ENCODE measurements at regions not wholly inside any gene's neighbourhood (a gene's known extent, or its start where the extent isn't known, plus 50 kb on each side); places are given as distances from the start of the nearest gene placed in this dataset.

- CTCF ChIA-PET: no interaction called here
- no peak for DNase-seq
- no peak overlapping the region for H3K27ac Mint-ChIP-seq
Measured at GRCh38 chr20:12773936-12774335, 234.8 kb upstream of the SPTLC3 start.

DNA sequence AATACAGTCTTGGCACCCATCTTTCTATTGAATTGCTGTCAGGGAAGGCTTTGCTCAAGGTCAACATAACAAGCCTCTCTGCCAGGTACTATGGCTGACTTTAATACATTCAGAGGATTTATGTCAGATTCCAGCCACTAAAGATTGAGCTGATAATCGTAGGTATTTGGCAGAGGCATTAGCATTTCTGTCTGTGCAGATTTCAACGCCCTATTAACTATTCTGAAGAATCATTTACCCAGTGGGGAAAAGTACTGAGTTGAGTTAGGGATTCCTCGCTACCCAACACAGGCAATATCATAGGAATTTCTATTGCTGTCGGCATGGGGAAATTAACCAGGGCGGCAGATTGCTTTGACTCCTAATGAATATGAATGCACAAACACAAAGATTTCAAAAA is 233.7 kb upstream of the SPTLC3 start:
- no peak for DNase-seq
- ChIA-PET POLR2A (no interaction called here), CTCF (no interaction called here)
- Mint-ChIP-seq H3K9me3 (no peaks in the 10 kb centered on the region), H3K4me3 (no peak overlapping the region), H3K27ac (no peak overlapping the region), H3K27me3 (no peaks in the 10 kb centered on the region), H3K36me3 (ENCODE audit: low read depth) (no peaks in the 10 kb centered on the region), H3K4me1 (no peaks in the 10 kb centered on the region)

More at GRCh38 chr20:12773936-12774335, 234.8 kb upstream of the SPTLC3 start:
- H3K36me3 Mint-ChIP-seq (ENCODE audit: low read depth): no peaks in the 10 kb centered on the region
- no peak overlapping the region for H3K4me3 Mint-ChIP-seq
- H3K9me3 Mint-ChIP-seq: no peaks in the 10 kb centered on the region
- POLR2A ChIA-PET: no interaction called here
- H3K4me1 Mint-ChIP-seq: no peaks in the 10 kb centered on the region
- no peaks in the 10 kb centered on the region for H3K27me3 Mint-ChIP-seq

GRCh38 chr20:12777016-12777415 is 231.8 kb upstream of the SPTLC3 start:
- ChIA-PET CTCF (no interaction called here), POLR2A (no interaction called here)
- no peak overlapping the region for H3K4me3 Mint-ChIP-seq
- no peaks in the 10 kb centered on the region for H3K27me3 Mint-ChIP-seq
- H3K36me3 Mint-ChIP-seq (ENCODE audit: low read depth): no peaks in the 10 kb centered on the region
- H3K9me3 Mint-ChIP-seq: no peaks in the 10 kb centered on the region
- no peak for DNase-seq
- H3K27ac Mint-ChIP-seq: no peak overlapping the region
- H3K4me1 Mint-ChIP-seq: no peaks in the 10 kb centered on the region

- Mint-ChIP-seq H3K27me3 (no peaks in the 10 kb centered on the region), H3K4me3 (no peak overlapping the region), H3K4me1 (no peaks in the 10 kb centered on the region), H3K9me3 (peaks cover 7% of the 10 kb centered on the region), H3K27ac (no peak overlapping the region), H3K36me3 (ENCODE audit: low read depth) (no peaks in the 10 kb centered on the region)
- ChIA-PET POLR2A (no interaction called here), CTCF (no interaction called here)
- no peak for DNase-seq
Measured at GRCh38 chr20:12786276-12786675, 222.5 kb upstream of the SPTLC3 start.

GRCh38 chr20:12788632-12789299 is 220.0 kb upstream of the SPTLC3 start:
- DNase-seq: no peak
- ChIA-PET POLR2A (no interaction called here), CTCF (no interaction called here)
- Mint-ChIP-seq H3K4me3 (no peak overlapping the region), H3K36me3 (ENCODE audit: low read depth) (no peaks in the 10 kb centered on the region), H3K4me1 (no peaks in the 10 kb centered on the region), H3K27me3 (no peaks in the 10 kb centered on the region), H3K9me3 (peaks cover 7% of the 10 kb centered on the region), H3K27ac (no peak overlapping the region)

GRCh38 chr20:12790859-12791258 is 217.9 kb upstream of the SPTLC3 start:
- no peaks in the 10 kb centered on the region for H3K4me1 Mint-ChIP-seq
- H3K27me3 Mint-ChIP-seq: no peaks in the 10 kb centered on the region
- H3K4me3 Mint-ChIP-seq: no peak overlapping the region
- POLR2A ChIA-PET: no interaction called here
- CTCF ChIA-PET: no interaction called here
- no peak overlapping the region for H3K27ac Mint-ChIP-seq
- DNase-seq: no peak
- H3K9me3 Mint-ChIP-seq: peaks cover 5% of the 10 kb centered on the region
- H3K36me3 Mint-ChIP-seq (ENCODE audit: low read depth): no peaks in the 10 kb centered on the region

- H3K36me3 Mint-ChIP-seq (ENCODE audit: low read depth): no peaks in the 10 kb centered on the region
- H3K4me1 Mint-ChIP-seq: no peaks in the 10 kb centered on the region
- DNase-seq: no peak
- no peaks in the 10 kb centered on the region for H3K27me3 Mint-ChIP-seq
- POLR2A ChIA-PET: no interaction called here
- no peak overlapping the region for H3K27ac Mint-ChIP-seq
- H3K4me3 Mint-ChIP-seq: no peak overlapping the region
- CTCF ChIA-PET: no interaction called here
- H3K9me3 Mint-ChIP-seq: peaks cover 8% of the 10 kb centered on the region
Measured at GRCh38 chr20:12798286-12798685, 210.5 kb upstream of the SPTLC3 start.

GRCh38 chr20:12808006-12808567 is 200.7 kb upstream of the SPTLC3 start:
- ChIA-PET CTCF (interaction anchor here (0.7 kb wide), 1 partner anchor 168 kb away, joined by 3 read pairs; no protein-coding TSS in a partner anchor), POLR2A (no interaction called here)
- no peak overlapping the region for H3K4me3 Mint-ChIP-seq
- H3K9me3 Mint-ChIP-seq: peaks cover 20% of the 10 kb centered on the region
- H3K36me3 Mint-ChIP-seq (ENCODE audit: low read depth): no peaks in the 10 kb centered on the region
- no peak overlapping the region for H3K27ac Mint-ChIP-seq
- no peaks in the 10 kb centered on the region for H3K27me3 Mint-ChIP-seq
- H3K4me1 Mint-ChIP-seq: no peaks in the 10 kb centered on the region
- DNase-seq: no peak

DNA sequence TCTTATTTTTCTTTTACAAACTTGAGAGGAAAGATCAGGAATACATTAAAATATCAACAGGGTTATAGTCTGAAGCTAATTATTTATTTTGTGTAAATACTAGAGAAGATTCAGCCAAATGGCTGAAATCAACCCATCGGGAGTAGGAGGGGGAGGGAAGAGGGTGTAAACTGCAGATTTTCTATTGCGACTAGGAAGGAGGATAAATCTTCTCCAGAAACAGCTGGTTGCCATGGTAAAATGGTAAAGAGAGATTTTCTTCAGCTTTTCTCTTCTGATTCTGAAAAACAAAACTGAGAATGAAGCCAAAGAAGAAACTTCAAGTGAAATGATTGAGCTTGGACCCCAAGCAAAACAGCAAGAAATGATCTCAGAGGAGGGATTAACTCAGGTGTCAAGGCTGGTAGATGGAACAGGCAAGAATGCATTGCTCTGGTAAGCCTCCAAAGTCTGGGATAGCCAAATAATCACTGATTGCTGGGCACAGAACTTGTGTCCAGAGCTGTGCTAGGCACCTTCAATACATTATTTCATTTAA is 193.5 kb upstream of the SPTLC3 start:
- H3K36me3 Mint-ChIP-seq (ENCODE audit: low read depth): no peaks in the 10 kb centered on the region
- ChIA-PET POLR2A (no interaction called here), CTCF (no interaction called here)
- H3K4me3 Mint-ChIP-seq: no peak overlapping the region
- no peak for DNase-seq
- peaks cover 3% of the 10 kb centered on the region for H3K9me3 Mint-ChIP-seq
- no peak overlapping the region for H3K27ac Mint-ChIP-seq
- H3K27me3 Mint-ChIP-seq: no peaks in the 10 kb centered on the region
- H3K4me1 Mint-ChIP-seq: no peaks in the 10 kb centered on the region

GRCh38 chr20:12815778-12816408 is 192.9 kb upstream of the SPTLC3 start:
- Mint-ChIP-seq H3K27me3 (no peaks in the 10 kb centered on the region), H3K4me1 (no peaks in the 10 kb centered on the region), H3K27ac (no peak overlapping the region), H3K36me3 (ENCODE audit: low read depth) (no peaks in the 10 kb centered on the region), H3K9me3 (peaks cover 2% of the 10 kb centered on the region), H3K4me3 (no peak overlapping the region)
- no peak for DNase-seq
- ChIA-PET CTCF (no interaction called here), POLR2A (no interaction called here)

DNA sequence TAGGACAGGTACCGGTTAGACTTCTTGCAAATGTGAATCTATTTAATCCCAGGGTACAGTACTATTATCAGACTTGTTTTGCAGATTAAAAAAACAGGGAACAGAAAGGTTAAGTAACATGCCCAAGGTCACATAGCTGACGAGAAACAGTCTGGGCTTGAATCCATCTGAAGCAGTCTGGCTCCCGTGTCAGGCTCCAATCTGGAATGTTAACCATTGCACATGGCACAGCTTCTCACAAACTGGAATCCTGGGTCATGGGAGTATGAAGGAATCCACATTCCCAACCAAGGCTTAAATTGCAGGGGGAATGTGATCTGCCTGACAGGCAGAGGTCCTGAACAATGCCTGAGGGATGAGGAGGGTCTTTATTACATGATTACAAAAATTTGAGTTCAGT is 187.5 kb upstream of the SPTLC3 start:
- no peaks in the 10 kb centered on the region for H3K4me1 Mint-ChIP-seq
- ChIA-PET CTCF (no interaction called here), POLR2A (no interaction called here)
- H3K27me3 Mint-ChIP-seq: no peaks in the 10 kb centered on the region
- no peak overlapping the region for H3K4me3 Mint-ChIP-seq
- H3K36me3 Mint-ChIP-seq (ENCODE audit: low read depth): no peaks in the 10 kb centered on the region
- peaks cover 2% of the 10 kb centered on the region for H3K9me3 Mint-ChIP-seq
- DNase-seq: no peak
- H3K27ac Mint-ChIP-seq: no peak overlapping the region

- CTCF ChIA-PET: no interaction called here
- POLR2A ChIA-PET: no interaction called here
- no peak overlapping the region for H3K4me3 Mint-ChIP-seq
Measured at GRCh38 chr20:12823734-12824133, 185.0 kb upstream of the SPTLC3 start.

DNA sequence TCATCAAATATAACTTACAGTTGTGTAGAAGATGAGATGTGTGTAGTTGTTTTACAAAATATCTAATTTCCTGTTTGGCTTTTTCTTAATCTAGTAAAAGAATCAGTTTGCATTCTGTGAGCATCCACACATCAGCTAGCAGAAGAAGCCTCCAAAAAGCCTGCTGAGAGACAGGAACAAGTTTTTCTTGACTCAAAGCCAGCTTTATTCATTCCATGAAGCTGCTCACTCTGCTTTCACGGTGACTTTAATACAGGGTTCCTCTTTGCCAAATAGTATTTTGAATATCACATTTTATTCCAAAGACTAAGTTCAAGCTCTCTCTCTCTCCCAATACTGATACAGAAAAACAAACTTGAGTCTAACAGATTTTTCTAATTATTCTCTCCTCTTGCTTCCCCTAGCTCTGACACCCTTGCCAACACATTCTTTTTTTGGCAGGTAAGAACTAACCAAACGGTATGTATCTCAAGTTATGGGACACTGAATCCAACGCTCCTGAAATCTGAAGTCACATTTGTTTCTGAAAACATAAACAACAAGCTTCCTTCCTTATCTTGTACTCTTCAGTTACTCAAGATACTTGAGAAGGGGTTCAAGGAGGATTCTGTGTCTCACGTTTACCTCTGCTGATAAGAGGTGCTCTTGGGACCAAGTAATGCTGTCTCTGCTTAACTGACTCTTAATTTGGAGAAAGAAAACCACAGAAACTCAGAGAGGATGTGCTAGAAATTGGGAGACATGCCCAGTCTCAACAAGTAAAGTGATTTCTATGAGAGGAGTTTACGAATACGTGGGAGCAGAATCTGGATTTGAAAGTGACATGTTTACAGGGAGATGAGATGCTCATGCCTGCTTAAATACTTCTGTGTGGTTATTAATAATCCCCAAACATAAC is 184.2 kb upstream of the SPTLC3 start:
- no peak overlapping the region for H3K4me3 Mint-ChIP-seq

More at GRCh38 chr20:12823734-12824133, 185.0 kb upstream of the SPTLC3 start:
- H3K9me3 Mint-ChIP-seq: peaks cover 2% of the 10 kb centered on the region
- no peak for DNase-seq
- no peaks in the 10 kb centered on the region for H3K36me3 Mint-ChIP-seq (ENCODE audit: low read depth)
- no peaks in the 10 kb centered on the region for H3K27me3 Mint-ChIP-seq
- H3K4me1 Mint-ChIP-seq: no peaks in the 10 kb centered on the region
- H3K27ac Mint-ChIP-seq: no peak overlapping the region

More for the DNA sequence above, 184.2 kb upstream of the SPTLC3 start:
- CTCF ChIA-PET: no interaction called here
- Mint-ChIP-seq H3K27ac (no peak overlapping the region), H3K9me3 (peaks cover 2% of the 10 kb centered on the region), H3K36me3 (ENCODE audit: low read depth) (no peaks in the 10 kb centered on the region), H3K4me1 (no peaks in the 10 kb centered on the region), H3K27me3 (no peaks in the 10 kb centered on the region)
- no peak for DNase-seq
- POLR2A ChIA-PET: no interaction called here

Data from activated CD4-positive, alpha-beta memory T cell treated with anti-CD3 and anti-CD28 coated beads, Interleukin-2, amount 10 ng/mL, durations not matched to agents 7 days and 5 days (primary cell).